ENCODE measurements at regions not wholly inside any gene's neighbourhood (a gene's known extent, or its start where the extent isn't known, plus 50 kb on each side); places are given as distances from the start of the nearest gene placed in this dataset.

GRCh38 chr12:132403636-132404434 is 74.4 kb upstream of the GALNT9 start:
- TF ChIP-seq CTCF (conservative IDR thresholded peaks at IDR 0.05; ENCODE audit: low read depth, low read length) (no peak), EZH2 (IDR thresholded peaks at IDR 0.05; ENCODE audit: borderline replicate concordance, low read depth, low read length, poor library complexity, severe bottlenecking) (no peak)
